HepG2 (cell line): ENCODE measurements at regions not wholly inside any gene's neighbourhood (a gene's known extent, or its start where the extent isn't known, plus 50 kb on each side); places are given as distances from the start of the nearest gene placed in this dataset.

ENCODE experiments used
- ATAC-seq: fragments of 200-7000 bp; cut with Tn5 transposase; 3 replicates; pipeline ENCODE4 v1.9.1; 2020; ENCODE audit warnings: mild to moderate bottlenecking, moderate library complexity
- BruUV-seq: library from RNA; stranded (reverse); fragments of 400-500 nt; replicated peaks from 2 replicates; lab custom pipeline; 2021; lab: Mats Ljungman, UMichigan
- CTCF ChIA-PET: fragments of 300-600 bp; formaldehyde crosslinking; extraction: SDS; loops from one replicate; lab custom pipeline; 2021; ENCODE audit warnings: low total read pairs, inconsistent platforms, low intra/inter-chr PET ratio; lab: Yijun Ruan, JAX
- POLR2A ChIA-PET: fragments of 350-600 bp; sonication (Branson Sonifier 250); formaldehyde crosslinking; loops from one replicate; lab custom pipeline; 2020; ENCODE audit warnings: antibody characterized with exemption, inconsistent platforms; lab: Yijun Ruan, JAX
- DNase-seq: peaks from one replicate; pipeline ENCODE4 v3.0.0-alpha.2; 2015; ENCODE audit warnings: low spot score
- FAIRE-seq: peaks from 3 replicates; lab custom pipeline; 2011; peaks lifted over from hg19 to GRCh38; lab: Jason Lieb, UNC
- H2AFZ ChIP-seq: one replicate; pipeline ENCODE4 v1.6.1; 2011; ENCODE audit warnings: low read length, inconsistent platforms
- H3K27ac ChIP-seq: fragments of 300-600 bp; 3 replicates; pipeline ENCODE4 v1.8.0; 2011; ENCODE audit warnings: mixed run types, mild to moderate bottlenecking, mixed read lengths, low read length, inconsistent platforms; ENCODE audit not compliant: insufficient read depth; ENCODE audit errors: extremely low read length
- H3K27me3 ChIP-seq, 2 experiments: fragments of 200-600 bp in 1 of 2; 2 replicates in 1 of 2; 3 replicates in 1 of 2; pipeline versions ENCODE4 v1.6.0 to v1.8.0; 2011; ENCODE audit warnings: low read length in 2 of 2, mild to moderate bottlenecking in 2 of 2, moderate library complexity in 2 of 2, inconsistent platforms in 1 of 2; ENCODE audit not compliant: insufficient read depth in 2 of 2, control insufficient read depth in 1 of 2
- H3K36me3 ChIP-seq, 2 experiments: fragments of 200-600 bp in 1 of 2; replicated peaks in 1 of 2; 2 replicates in 1 of 2; 3 replicates in 1 of 2; pipeline versions ENCODE4 v1.5.1 to v1.8.0; 2011; ENCODE audit warnings: low read length in 2 of 2, inconsistent platforms in 1 of 2; ENCODE audit not compliant: insufficient read depth in 2 of 2, control insufficient read depth in 1 of 2
- H3K4me1 ChIP-seq: 2 replicates; pipeline ENCODE4 v1.5.1; 2012; ENCODE audit warnings: low read length, inconsistent platforms; ENCODE audit not compliant: insufficient read depth
- H3K4me2 ChIP-seq: 2 replicates; pipeline ENCODE4 v1.6.0; 2011; ENCODE audit warnings: low read depth, low read length, inconsistent platforms
- H3K4me3 ChIP-seq, 3 experiments: fragments of 200-600 bp in 1 of 3; sonication (generic), shearing (Covaris generic) in 1 of 3; replicated peaks in 1 of 3; 2 replicates each; pipeline ENCODE4 v1.5.1; 2011 to 2016; ENCODE audit warnings: low read length in 3 of 3, inconsistent platforms in 2 of 3, low read depth in 2 of 3, mild to moderate bottlenecking in 2 of 3, control low read depth in 1 of 3, mixed read lengths in 1 of 3; ENCODE audit not compliant: insufficient read depth in 1 of 3
- H3K79me2 ChIP-seq: one replicate; pipeline ENCODE4 v1.6.1; 2011; ENCODE audit warnings: low read length, inconsistent platforms; ENCODE audit not compliant: insufficient read depth
- H3K9ac ChIP-seq: 2 replicates; pipeline ENCODE4 v1.6.0; 2011; ENCODE audit warnings: mild to moderate bottlenecking, low read depth, low read length, inconsistent platforms; ENCODE audit not compliant: insufficient read depth
- H3K9me3 ChIP-seq: 2 replicates; pipeline ENCODE4 v1.5.1; 2012; ENCODE audit warnings: mild to moderate bottlenecking, low read length
- H4K20me1 ChIP-seq: 2 replicates; pipeline ENCODE4 v1.6.0; 2011; ENCODE audit warnings: inconsistent platforms, mild to moderate bottlenecking, low read length, moderate library complexity; ENCODE audit not compliant: insufficient read depth
- ELF3 ChIP-seq: IDR thresholded peaks from 2 replicates; pipeline ENCODE4 v1.6.1; 2016; ENCODE audit warnings: missing genetic modification reagents, missing compliant biosample characterization
- KAT7 ChIP-seq: IDR thresholded peaks from 2 replicates; pipeline ENCODE4 v1.6.1; 2018; ENCODE audit warnings: borderline replicate concordance, missing compliant biosample characterization
- RFXAP ChIP-seq: sonication (generic); formaldehyde crosslinking; IDR thresholded peaks from 2 replicates; pipeline ENCODE4 v1.4.0; 2020; ENCODE audit warnings: missing genetic modification reagents, borderline replicate concordance
- SCMH1 ChIP-seq: sonication (generic); formaldehyde crosslinking; IDR thresholded peaks from 2 replicates; pipeline ENCODE4 v1.9.0; 2021; ENCODE audit warnings: missing genetic modification reagents, mild to moderate bottlenecking, borderline replicate concordance
- TCF12 ChIP-seq, 2 experiments: fragments of 450-650 bp in 1 of 2; sonication (generic) in 1 of 2; formaldehyde crosslinking in 1 of 2; IDR thresholded peaks; 2 replicates each; pipeline versions ENCODE4 v1.6.1 to v1.8.0; 2017 to 2022; ENCODE audit warnings: antibody characterized with exemption in 1 of 2, mild to moderate bottlenecking in 1 of 2, missing genetic modification reagents in 1 of 2, moderate library complexity in 1 of 2
- THAP9 ChIP-seq: sonication (generic); formaldehyde crosslinking; IDR thresholded peaks from 2 replicates; pipeline ENCODE4; 2020; ENCODE audit warnings: missing genetic modification reagents, mild to moderate bottlenecking, borderline replicate concordance
- TOE1 ChIP-seq: sonication (generic); formaldehyde crosslinking; IDR thresholded peaks from 2 replicates; pipeline ENCODE4 v1.4.0; 2020; ENCODE audit warnings: mild to moderate bottlenecking, missing genetic modification reagents
- TRIM24 ChIP-seq: sonication (generic); formaldehyde crosslinking; IDR thresholded peaks from 2 replicates; pipeline ENCODE4 v1.8.0; 2022; ENCODE audit warnings: mild to moderate bottlenecking, missing genetic modification reagents
- U2AF2 ChIP-seq: fragments of 200-400 bp; formaldehyde crosslinking; IDR thresholded peaks from 2 replicates; pipeline ENCODE4 v1.6.1; 2017; ENCODE audit warnings: low read depth, mild to moderate bottlenecking, low read length
- ZBTB1 ChIP-seq: sonication (generic); formaldehyde crosslinking; IDR thresholded peaks from 2 replicates; pipeline ENCODE4 v1.4.0; 2020; ENCODE audit warnings: missing genetic modification reagents, borderline replicate concordance
- ZC3H4 ChIP-seq: sonication (generic); formaldehyde crosslinking; IDR thresholded peaks from 2 replicates; pipeline ENCODE4 v1.4.0; 2020; ENCODE audit warnings: missing genetic modification reagents, borderline replicate concordance
- ZFP41 ChIP-seq: sonication (generic); formaldehyde crosslinking; IDR thresholded peaks from 2 replicates; pipeline ENCODE4 v1.4.0; 2020; ENCODE audit warnings: mild to moderate bottlenecking, missing genetic modification reagents, borderline replicate concordance
- ZNF282 ChIP-seq: fragments of 450-650 bp; IDR thresholded peaks from 2 replicates; pipeline ENCODE4 v1.6.1; 2018; ENCODE audit not compliant: partially characterized antibody
- ZNF30 ChIP-seq: sonication (generic); formaldehyde crosslinking; IDR thresholded peaks from 2 replicates; pipeline ENCODE4 v1.5.0; 2020; ENCODE audit warnings: mild to moderate bottlenecking, missing genetic modification reagents
- ZNF782 ChIP-seq: sonication (generic); formaldehyde crosslinking; IDR thresholded peaks from 2 replicates; pipeline ENCODE4 v1.4.0; 2020; ENCODE audit warnings: missing genetic modification reagents, mild to moderate bottlenecking, borderline replicate concordance
- ZNF841 ChIP-seq: sonication (generic); formaldehyde crosslinking; IDR thresholded peaks from 2 replicates; pipeline ENCODE4 v1.8.1; 2023; ENCODE audit warnings: missing genetic modification reagents, borderline replicate concordance
- whole genome bisulfite sequencing: methylation state at CpG from one replicate; pipeline ENCODE4 v1.1.6; 2017; ENCODE audit warnings: low lambda C conversion rate; 5-methylcytosine and 5-hydroxymethylcytosine counted together
- in situ Hi-C: cut with HindIII; loops from 2 replicates; pipeline ENCODE4 v1.10.0; 2017; ENCODE audit warnings: low pct_unique_long_range_greater_than_20kb; ENCODE audit not compliant: extremely low pct_ligation_motif_present
- intact Hi-C: fragments of 100-400 bp; cut with micrococcal nuclease; formaldehyde crosslinking; loops from one replicate; pipeline ENCODE4 v1.10.0; 2022; ENCODE audit not compliant: unreplicated experiment
- TF ChIP-seq, protein P1 (sequence below): sonication (generic); formaldehyde crosslinking; IDR thresholded peaks from 2 replicates; pipeline ENCODE4 v1.4.0; 2020; ENCODE audit warnings: missing genetic modification reagents, borderline replicate concordance

DNA sequence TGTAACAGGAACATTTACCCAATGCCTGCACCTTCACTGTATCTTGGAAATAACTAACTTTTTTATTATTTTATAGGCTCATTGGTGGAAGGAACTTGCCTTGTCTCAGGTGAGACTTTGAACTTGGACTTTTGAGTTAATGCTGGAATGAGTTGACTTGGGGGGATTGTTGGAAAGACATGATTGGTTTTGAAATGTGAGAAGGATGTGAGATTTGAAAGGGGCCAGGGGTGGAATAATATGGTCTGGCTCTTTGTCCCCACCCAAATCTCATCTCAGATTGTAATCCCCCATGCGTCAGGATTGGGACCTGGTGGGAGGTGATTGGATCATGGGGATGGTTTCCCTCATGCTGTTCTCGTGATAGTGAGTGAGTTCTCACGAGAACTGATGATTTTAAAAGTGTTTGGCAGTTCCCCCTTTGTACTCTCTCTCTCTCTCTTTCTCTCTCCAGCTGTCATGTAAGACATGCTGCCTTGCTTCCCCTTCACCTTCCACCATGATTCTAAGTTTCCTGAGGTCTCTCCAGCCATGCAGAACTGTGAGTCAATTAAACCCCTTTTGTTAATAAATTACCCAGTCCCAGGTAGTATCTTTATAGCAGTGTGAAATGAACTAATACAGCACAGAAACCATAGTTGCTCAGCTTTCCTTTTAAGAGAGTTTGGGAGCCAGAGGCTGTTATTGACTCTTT, 244.1 kb downstream of the BTG1 start:
- ChIA-PET CTCF (no interaction called here), POLR2A (no interaction called here)
- intact Hi-C loops = no loop called here
- no TSS peak for BruUV-seq
- in situ Hi-C loops = no loop called here
- Histone ChIP-seq H3K27me3 (no peaks in the 10 kb centered on the region), H3K36me3 (no peaks in the 10 kb centered on the region), H2AFZ (no peak overlapping the region), H4K20me1 (no peaks in the 10 kb centered on the region), H3K9ac (no peak overlapping the region), H3K27ac (no peak overlapping the region), H3K79me2 (no peaks in the 10 kb centered on the region), H3K4me3 (no peak overlapping the region), H3K9me3 (no peaks in the 10 kb centered on the region; the same call in 1 of the 2 replicates), H3K4me1 (no peaks in the 10 kb centered on the region), H3K4me2 (no peak overlapping the region)
- 24% methylated on average over 3 of the region's 3 CpGs for WGBS
- ATAC-seq (no peak), FAIRE-seq (no peak), DNase-seq (no peak)
- TF ChIP-seq TOE1 (CRISPR knock-in tag) (no peak), ZNF841 (CRISPR knock-in tag) (no peak), THAP9 (CRISPR knock-in tag) (no peak), ZNF30 (CRISPR knock-in tag) (no peak), ZC3H4 (CRISPR knock-in tag) (no peak), U2AF2 (no peak), TRIM24 (CRISPR knock-in tag) (no peak), ZFP41 (CRISPR knock-in tag) (no peak), KAT7 (CRISPR knock-in tag) (no peak), SCMH1 (CRISPR knock-in tag) (no peak), ZNF782 (CRISPR knock-in tag) (no peak), ZNF282 (no peak), ELF3 (CRISPR knock-in tag) (no peak), RFXAP (no peak), TCF12 (IDR thresholded peaks at IDR 0.05) (no peak), TCF12 (CRISPR knock-in tag; IDR thresholded peaks at IDR 0.05) (no peak), ZBTB1 (CRISPR knock-in tag) (no peak)
- TF ChIP-seq, protein P1, sequence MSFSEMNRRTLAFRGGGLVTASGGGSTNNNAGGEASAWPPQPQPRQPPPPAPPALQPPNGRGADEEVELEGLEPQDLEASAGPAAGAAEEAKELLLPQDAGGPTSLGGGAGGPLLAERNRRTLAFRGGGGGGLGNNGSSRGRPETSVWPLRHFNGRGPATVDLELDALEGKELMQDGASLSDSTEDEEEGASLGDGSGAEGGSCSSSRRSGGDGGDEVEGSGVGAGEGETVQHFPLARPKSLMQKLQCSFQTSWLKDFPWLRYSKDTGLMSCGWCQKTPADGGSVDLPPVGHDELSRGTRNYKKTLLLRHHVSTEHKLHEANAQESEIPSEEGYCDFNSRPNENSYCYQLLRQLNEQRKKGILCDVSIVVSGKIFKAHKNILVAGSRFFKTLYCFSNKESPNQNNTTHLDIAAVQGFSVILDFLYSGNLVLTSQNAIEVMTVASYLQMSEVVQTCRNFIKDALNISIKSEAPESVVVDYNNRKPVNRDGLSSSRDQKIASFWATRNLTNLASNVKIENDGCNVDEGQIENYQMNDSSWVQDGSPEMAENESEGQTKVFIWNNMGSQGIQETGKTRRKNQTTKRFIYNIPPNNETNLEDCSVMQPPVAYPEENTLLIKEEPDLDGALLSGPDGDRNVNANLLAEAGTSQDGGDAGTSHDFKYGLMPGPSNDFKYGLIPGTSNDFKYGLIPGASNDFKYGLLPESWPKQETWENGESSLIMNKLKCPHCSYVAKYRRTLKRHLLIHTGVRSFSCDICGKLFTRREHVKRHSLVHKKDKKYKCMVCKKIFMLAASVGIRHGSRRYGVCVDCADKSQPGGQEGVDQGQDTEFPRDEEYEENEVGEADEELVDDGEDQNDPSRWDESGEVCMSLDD (CRISPR knock-in tag) = no peak
